ENCODE measurements at regions not wholly inside any gene's neighbourhood (a gene's known extent, or its start where the extent isn't known, plus 50 kb on each side); places are given as distances from the start of the nearest gene placed in this dataset.

- POLR2A ChIA-PET = no interaction called here
- DNase-seq (ENCODE audit: extremely low spot score) = no peak
- TF ChIP-seq LEF1 (IDR thresholded peaks at IDR 0.05; ENCODE audit: borderline replicate concordance) (no peak), FOXA1 (IDR thresholded peaks at IDR 0.05) (no peak), ARNT (IDR thresholded peaks at IDR 0.05) (no peak), TARDBP (IDR thresholded peaks at IDR 0.05) (no peak), CTBP1 (IDR thresholded peaks at IDR 0.05; ENCODE audit: borderline replicate concordance) (no peak), HDGF (IDR thresholded peaks at IDR 0.05; ENCODE audit: borderline replicate concordance) (no peak), FOXK2 (IDR thresholded peaks at IDR 0.05) (no peak), SUZ12 (IDR thresholded peaks at IDR 0.05) (no peak), L3MBTL2 (conservative IDR thresholded peaks at IDR 0.05) (no peak), ZNF384 (IDR thresholded peaks at IDR 0.05) (no peak), SP1 (IDR thresholded peaks at IDR 0.05) (no peak), BHLHE40 (IDR thresholded peaks at IDR 0.05; ENCODE audit: borderline replicate concordance) (no peak), NFRKB (IDR thresholded peaks at IDR 0.05) (no peak), ELF4 (IDR thresholded peaks at IDR 0.05) (no peak), FOXM1 (IDR thresholded peaks at IDR 0.05; ENCODE audit: borderline replicate concordance) (no peak)
- TF ChIP-seq, protein P1, sequence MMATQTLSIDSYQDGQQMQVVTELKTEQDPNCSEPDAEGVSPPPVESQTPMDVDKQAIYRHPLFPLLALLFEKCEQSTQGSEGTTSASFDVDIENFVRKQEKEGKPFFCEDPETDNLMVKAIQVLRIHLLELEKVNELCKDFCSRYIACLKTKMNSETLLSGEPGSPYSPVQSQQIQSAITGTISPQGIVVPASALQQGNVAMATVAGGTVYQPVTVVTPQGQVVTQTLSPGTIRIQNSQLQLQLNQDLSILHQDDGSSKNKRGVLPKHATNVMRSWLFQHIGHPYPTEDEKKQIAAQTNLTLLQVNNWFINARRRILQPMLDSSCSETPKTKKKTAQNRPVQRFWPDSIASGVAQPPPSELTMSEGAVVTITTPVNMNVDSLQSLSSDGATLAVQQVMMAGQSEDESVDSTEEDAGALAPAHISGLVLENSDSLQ (IDR thresholded peaks at IDR 0.05) = no peak
- CTCF ChIA-PET = no interaction called here
Observed at GRCh38 chr13:44024167-44024845, 144.6 kb downstream of the LACC1 start.

GRCh38 chr13:44024846-44025195 lies 145.1 kb downstream of the LACC1 start:
- DNase-seq (ENCODE audit: extremely low spot score) = no peak
- no peak for TF ChIP-seq CTBP1 (IDR thresholded peaks at IDR 0.05; ENCODE audit: borderline replicate concordance)
- TF ChIP-seq SP1 (IDR thresholded peaks at IDR 0.05) = no peak
- no peak for TF ChIP-seq SUZ12 (IDR thresholded peaks at IDR 0.05)
- TF ChIP-seq FOXK2 (IDR thresholded peaks at IDR 0.05) = no peak
- no peak for TF ChIP-seq BHLHE40 (IDR thresholded peaks at IDR 0.05; ENCODE audit: borderline replicate concordance)
- no peak for TF ChIP-seq FOXA1 (IDR thresholded peaks at IDR 0.05)
- TF ChIP-seq LEF1 (IDR thresholded peaks at IDR 0.05; ENCODE audit: borderline replicate concordance) = no peak
- TF ChIP-seq L3MBTL2 (conservative IDR thresholded peaks at IDR 0.05) = no peak
- no peak for TF ChIP-seq HDGF (IDR thresholded peaks at IDR 0.05; ENCODE audit: borderline replicate concordance)
- no peak for TF ChIP-seq TARDBP (IDR thresholded peaks at IDR 0.05)
- TF ChIP-seq NFRKB (IDR thresholded peaks at IDR 0.05) = no peak
- ChIA-PET CTCF (no interaction called here), POLR2A (no interaction called here)

DNA sequence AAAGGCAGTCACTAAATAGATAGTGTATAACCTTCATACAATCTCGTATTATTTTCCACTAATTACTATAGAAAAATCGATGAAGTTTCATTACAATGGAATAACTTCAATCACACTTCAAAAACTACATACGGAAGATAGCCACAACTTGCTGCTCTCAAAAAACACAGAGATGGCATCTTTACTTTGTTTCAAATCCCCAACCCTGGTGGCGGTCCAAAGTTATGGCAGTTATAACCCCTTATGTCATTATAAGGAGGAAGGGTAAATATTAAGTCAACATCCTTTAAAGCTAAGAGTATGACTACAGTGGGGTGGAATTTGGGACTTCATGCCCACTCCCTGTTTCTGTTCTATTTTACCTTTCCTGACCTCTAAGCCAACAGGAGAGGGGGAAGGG lies 146.5 kb downstream of the LACC1 start:
- no peak for DNase-seq (ENCODE audit: extremely low spot score)
- POLR2A ChIA-PET = no interaction called here
- TF ChIP-seq FOXA1 (IDR thresholded peaks at IDR 0.05) (no peak), FOXK2 (IDR thresholded peaks at IDR 0.05) (no peak), SP1 (IDR thresholded peaks at IDR 0.05) (no peak), ZNF384 (IDR thresholded peaks at IDR 0.05) (no peak)
- CTCF ChIA-PET = no interaction called here

DNA sequence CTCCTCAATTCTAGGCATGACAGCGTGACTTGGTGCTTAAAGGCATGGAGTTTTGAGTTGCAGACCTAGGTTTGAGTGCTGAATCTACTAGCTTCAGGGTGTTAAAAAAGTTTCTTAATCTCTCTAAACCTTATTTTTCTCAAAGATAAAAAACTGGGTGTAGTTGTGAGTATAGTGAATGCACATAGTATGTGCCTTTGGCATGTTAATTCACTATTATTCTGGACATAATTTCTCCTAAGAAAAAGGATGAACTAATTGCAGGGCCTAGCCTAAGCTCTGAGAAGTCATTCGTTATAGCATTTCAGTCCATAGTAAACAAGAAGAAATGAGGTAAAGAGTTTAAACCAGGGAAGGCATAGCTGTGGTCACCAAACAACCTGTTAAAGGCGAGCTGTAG lies 149.0 kb downstream of the LACC1 start:
- ChIA-PET POLR2A (no interaction called here), CTCF (no interaction called here)
- no peak for DNase-seq (ENCODE audit: extremely low spot score)

GRCh38 chr13:44030615-44031014 lies 150.9 kb downstream of the LACC1 start:
- ChIA-PET POLR2A (no interaction called here), CTCF (no interaction called here)
- DNase-seq (ENCODE audit: extremely low spot score) = no peak
- TF ChIP-seq, protein P1 (IDR thresholded peaks at IDR 0.05) = no peak

More for the DNA sequence above, 149.0 kb downstream of the LACC1 start:
- TF ChIP-seq CTBP1 (IDR thresholded peaks at IDR 0.05; ENCODE audit: borderline replicate concordance) (no peak), BHLHE40 (IDR thresholded peaks at IDR 0.05; ENCODE audit: borderline replicate concordance) (no peak), LEF1 (IDR thresholded peaks at IDR 0.05; ENCODE audit: borderline replicate concordance) (no peak), FOXM1 (IDR thresholded peaks at IDR 0.05; ENCODE audit: borderline replicate concordance) (no peak), TARDBP (IDR thresholded peaks at IDR 0.05) (no peak), FOXK2 (IDR thresholded peaks at IDR 0.05) (no peak), ELF4 (IDR thresholded peaks at IDR 0.05) (no peak), ARNT (IDR thresholded peaks at IDR 0.05) (no peak), NFRKB (IDR thresholded peaks at IDR 0.05) (no peak)

DNA sequence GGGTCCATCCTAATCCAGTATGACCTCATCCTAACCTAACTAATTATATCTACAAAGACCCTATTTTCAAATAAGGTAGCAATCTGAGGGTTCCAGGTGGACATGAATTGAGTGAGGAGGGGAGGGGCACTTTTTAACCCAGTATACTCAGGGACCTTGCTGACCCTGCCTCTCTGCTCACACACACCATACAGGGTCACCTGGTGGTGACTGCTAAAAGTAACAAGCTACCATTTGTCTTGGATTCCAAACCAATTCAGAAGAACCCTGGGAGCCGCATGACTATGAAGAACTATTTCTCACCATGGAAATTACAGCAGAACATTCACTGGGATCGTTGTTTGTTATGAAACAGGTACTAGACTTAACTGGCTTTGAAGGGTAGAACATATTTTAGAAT lies 151.9 kb downstream of the LACC1 start:
- ChIA-PET POLR2A (no interaction called here), CTCF (interaction anchor here (1.3 kb wide), 1 partner anchor 124 kb away, joined by 13 read pairs; no protein-coding TSS in a partner anchor)
- DNase-seq (ENCODE audit: extremely low spot score) = no peak
- no peak for TF ChIP-seq NFRKB (IDR thresholded peaks at IDR 0.05)

DNA sequence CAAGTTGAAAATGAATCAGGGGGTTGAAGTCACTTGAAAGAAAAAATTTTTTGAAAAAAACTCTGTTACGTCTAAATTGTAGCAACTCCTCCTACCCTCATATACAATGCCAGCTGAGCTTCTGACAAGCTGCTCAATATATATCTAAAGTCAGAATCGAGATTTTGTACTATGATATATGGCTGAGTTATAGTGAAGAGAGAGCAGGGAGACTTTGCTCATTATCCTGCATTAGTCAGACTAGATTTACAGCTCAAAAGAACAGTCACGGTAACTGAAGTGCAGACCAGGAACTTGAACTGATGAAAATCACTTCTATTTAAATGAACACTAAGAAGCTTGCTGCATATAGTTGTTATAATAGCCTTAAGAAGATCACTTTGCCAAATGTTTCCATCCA lies 153.1 kb downstream of the LACC1 start:
- TF ChIP-seq HDGF (IDR thresholded peaks at IDR 0.05; ENCODE audit: borderline replicate concordance) (no peak), LEF1 (IDR thresholded peaks at IDR 0.05; ENCODE audit: borderline replicate concordance) (no peak), SP1 (IDR thresholded peaks at IDR 0.05) (no peak), NFRKB (IDR thresholded peaks at IDR 0.05) (no peak), BHLHE40 (IDR thresholded peaks at IDR 0.05; ENCODE audit: borderline replicate concordance) (no peak), CTBP1 (IDR thresholded peaks at IDR 0.05; ENCODE audit: borderline replicate concordance) (no peak), TARDBP (IDR thresholded peaks at IDR 0.05) (no peak)

GRCh38 chr13:44035400-44035799 lies 155.7 kb downstream of the LACC1 start:
- DNase-seq (ENCODE audit: extremely low spot score) = no peak

More for the DNA sequence above, 153.1 kb downstream of the LACC1 start:
- POLR2A ChIA-PET = no interaction called here
- CTCF ChIA-PET = interaction anchor here (1.3 kb wide), 1 partner anchor 125 kb away, joined by 13 read pairs; no protein-coding TSS in a partner anchor
- no peak for DNase-seq (ENCODE audit: extremely low spot score)

More at GRCh38 chr13:44035400-44035799, 155.7 kb downstream of the LACC1 start:
- ChIA-PET POLR2A (no interaction called here), CTCF (no interaction called here)
- TF ChIP-seq ZNF384 (IDR thresholded peaks at IDR 0.05) (no peak), SP1 (IDR thresholded peaks at IDR 0.05) (no peak), HDGF (IDR thresholded peaks at IDR 0.05; ENCODE audit: borderline replicate concordance) (no peak), ARNT (IDR thresholded peaks at IDR 0.05) (no peak), FOXM1 (IDR thresholded peaks at IDR 0.05; ENCODE audit: borderline replicate concordance) (no peak), LEF1 (IDR thresholded peaks at IDR 0.05; ENCODE audit: borderline replicate concordance) (no peak), FOXA1 (IDR thresholded peaks at IDR 0.05) (no peak), ELF4 (IDR thresholded peaks at IDR 0.05) (no peak), BHLHE40 (IDR thresholded peaks at IDR 0.05; ENCODE audit: borderline replicate concordance) (no peak), NFRKB (IDR thresholded peaks at IDR 0.05) (no peak), CTBP1 (IDR thresholded peaks at IDR 0.05; ENCODE audit: borderline replicate concordance) (no peak), FOXK2 (IDR thresholded peaks at IDR 0.05) (no peak), L3MBTL2 (conservative IDR thresholded peaks at IDR 0.05) (no peak)
- TF ChIP-seq, protein P1 (IDR thresholded peaks at IDR 0.05) = no peak
